B cell (primary cell): ENCODE measurements at regions not wholly inside any gene's neighbourhood (a gene's known extent, or its start where the extent isn't known, plus 50 kb on each side); places are given as distances from the start of the nearest gene placed in this dataset.

ENCODE experiments used
- ATAC-seq: fragments of 200-7000 bp; cut with Tn5 transposase; one replicate; pipeline ENCODE4 v1.10.0; 2021; ENCODE audit warnings: low read depth, mild to moderate bottlenecking, moderate number of reproducible peaks, moderate library complexity
- CTCF ChIA-PET: fragments of 350-600 bp; sonication (Branson Sonifier 250); formaldehyde crosslinking; loops from one replicate; lab custom pipeline; 2021; ENCODE audit warnings: antibody characterized with exemption, inconsistent platforms; lab: Charles Lee
- POLR2A ChIA-PET: fragments of 350-600 bp; sonication (Branson Sonifier 250); formaldehyde crosslinking; loops from one replicate; lab custom pipeline; 2021; ENCODE audit warnings: antibody characterized with exemption; lab: Charles Lee
- DNase-seq: peaks from one replicate; pipeline ENCODE4 v3.0.0; 2013
- H2AFZ ChIP-seq: 2 replicates; pipeline ENCODE4 v1.6.1; 2012; ENCODE audit warnings: mild to moderate bottlenecking, low read depth, low read length; ENCODE audit not compliant: insufficient read depth, poor library complexity, severe bottlenecking
- H3K27ac ChIP-seq, 2 donors: 1 replicate in 1 of 2; 2 replicates in 1 of 2; pipeline ENCODE4 v1.5.1; 2012 to 2013; ENCODE audit warnings: low read length in 2 of 2, mild to moderate bottlenecking in 2 of 2, moderate library complexity in 1 of 2
- H3K27me3 ChIP-seq, 4 experiments: fragments of 200-600 bp in 1 of 4; sonication (generic) in 1 of 4; replicated peaks in 1 of 4; 1 replicate in 2 of 4; 2 replicates in 2 of 4; pipeline versions ENCODE4 v1.6.1 to v1.7.0; 2013 to 2016; ENCODE audit warnings: low read length in 3 of 4, mild to moderate bottlenecking in 2 of 4, mixed read lengths in 1 of 4, moderate library complexity in 1 of 4; ENCODE audit not compliant: insufficient read depth in 4 of 4, control insufficient read depth in 3 of 4; ENCODE audit errors: control extremely low read depth in 1 of 4
- H3K36me3 ChIP-seq, 2 experiments: replicated peaks in 1 of 2; 1 replicate in 1 of 2; 2 replicates in 1 of 2; pipeline versions ENCODE4 v1.6.1 to v1.7.1; 2013; ENCODE audit warnings: low read length in 1 of 2; ENCODE audit not compliant: insufficient read depth in 2 of 2, control insufficient read depth in 1 of 2; ENCODE audit errors: control extremely low read depth in 1 of 2, extremely low read depth in 1 of 2
- H3K4me1 ChIP-seq, 2 donors: fragments of 200-600 bp in 1 of 2; sonication (generic) in 1 of 2; 1 replicate in 1 of 2; 2 replicates in 1 of 2; pipeline versions ENCODE4 v1.5.1 to v1.6.1; 2013 to 2017; ENCODE audit warnings: low read length in 2 of 2; ENCODE audit not compliant: control insufficient read depth in 2 of 2, insufficient read depth in 2 of 2
- H3K4me2 ChIP-seq: replicated peaks from 2 replicates; pipeline ENCODE3; 2012; ENCODE audit warnings: mild to moderate bottlenecking, low read depth, low read length; ENCODE audit not compliant: poor library complexity, severe bottlenecking
- H3K4me3 ChIP-seq, 5 experiments: fragments of 200-600 bp in 1 of 5; sonication (generic) in 1 of 5; 1 replicate in 3 of 5; 2 replicates in 2 of 5; pipeline versions ENCODE4 v1.5.1 to v1.7.0; 2011 to 2016; ENCODE audit warnings: low read length in 4 of 5, mild to moderate bottlenecking in 4 of 5, low read depth in 2 of 5, control low read depth in 1 of 5, moderate library complexity in 1 of 5; ENCODE audit not compliant: insufficient read depth in 1 of 5; ENCODE audit errors: control extremely low read depth in 1 of 5, extremely low read depth in 1 of 5
- H3K79me2 ChIP-seq: fragments of 200-600 bp; sonication (generic); one replicate; pipeline ENCODE4 v1.6.0; 2016; ENCODE audit warnings: low read length; ENCODE audit not compliant: control insufficient read depth, insufficient read depth
- H3K9ac ChIP-seq: fragments of 200-600 bp; sonication (generic); 2 replicates; pipeline ENCODE4 v1.6.1; 2017; ENCODE audit warnings: mild to moderate bottlenecking, low read length, moderate library complexity
- H3K9me3 ChIP-seq, 3 donors: one replicate each; pipeline versions ENCODE4 v1.6.1 to v1.7.1; 2013; ENCODE audit warnings: low read length in 2 of 3; ENCODE audit not compliant: control insufficient read depth in 2 of 3, insufficient read depth in 1 of 3; ENCODE audit errors: control extremely low read depth in 1 of 3
- H4K20me1 ChIP-seq: 2 replicates; pipeline ENCODE4 v1.6.0; 2012; ENCODE audit warnings: mild to moderate bottlenecking, low read length; ENCODE audit not compliant: insufficient read depth, control insufficient read depth, poor library complexity, severe bottlenecking
- H3K27ac Mint-ChIP-seq: one replicate; pipeline ENCODE4 v1.8.0; 2021; ENCODE audit warnings: mixed read lengths
- H3K27me3 Mint-ChIP-seq: one replicate; pipeline ENCODE4 v1.8.0; 2021; ENCODE audit warnings: mixed read lengths
- H3K4me1 Mint-ChIP-seq: one replicate; pipeline ENCODE4 v1.8.0; 2021; ENCODE audit warnings: mixed read lengths
- H3K4me3 Mint-ChIP-seq: one replicate; pipeline ENCODE4 v1.8.0; 2021; ENCODE audit warnings: mixed read lengths
- H3K9me3 Mint-ChIP-seq: one replicate; pipeline ENCODE4 v1.8.0; 2022; ENCODE audit warnings: mixed read lengths; ENCODE audit not compliant: insufficient read depth
- CTCF ChIP-seq: fragments of 200-600 bp; IDR thresholded peaks from one replicate; pipeline ENCODE4 v1.8.0; 2022; ENCODE audit warnings: antibody characterized with exemption, mild to moderate bottlenecking
- EZH2 ChIP-seq: IDR thresholded peaks from 2 replicates; pipeline ENCODE4 v1.6.1; 2012; ENCODE audit warnings: borderline replicate concordance, low read depth, mild to moderate bottlenecking, moderate library complexity, low read length; ENCODE audit not compliant: insufficient read depth, poor library complexity, severe bottlenecking
- WGBS: methylation state at CpG from one replicate; pipeline ENCODE4 v1.1.5; 2013; ENCODE audit warnings: missing lambda C conversion rate; ENCODE audit not compliant: insufficient coverage; 5-methylcytosine and 5-hydroxymethylcytosine counted together
- intact Hi-C: fragments of 100-400 bp; cut with micrococcal nuclease; formaldehyde crosslinking; loops from one replicate; pipeline ENCODE4 v1.10.0; 2022

- Mint-ChIP-seq H3K9me3 (peaks cover 9% of the 10 kb centered on the region), H3K4me1 (no peaks in the 10 kb centered on the region), H3K27me3 (no peaks in the 10 kb centered on the region), H3K27ac (peak overlapping the region; percentile 16), H3K4me3 (no peak overlapping the region)
- Histone ChIP-seq H3K4me3 (no peak overlapping the region), H3K79me2 (no peaks in the 10 kb centered on the region), H3K27ac (no peak overlapping the region), H3K4me2 (no peak overlapping the region), H3K4me1 (no peaks in the 10 kb centered on the region), H3K36me3 (no peaks in the 10 kb centered on the region), H3K9ac (no peak overlapping the region), H2AFZ (no peak overlapping the region), H3K27me3 (no peaks in the 10 kb centered on the region), H3K9me3 (no peaks in the 10 kb centered on the region), H4K20me1 (no peaks in the 10 kb centered on the region)
- WGBS, result 90% methylated on average over 4 of the region's 17 CpGs
- CTCF ChIA-PET, result no interaction called here
- POLR2A ChIA-PET, result no interaction called here
- DNase-seq (peak; percentile 9), ATAC-seq (no peak)
- TF ChIP-seq EZH2 (no peak), CTCF (no peak)
- intact Hi-C loops, result no loop called here
Observed at GRCh38 chr5:25568989-25569625, 924.3 kb upstream of the CDH10 start.

GRCh38 chr5:25568294-25568693 is 923.5 kb upstream of the CDH10 start:
- no CpG with 5 or more reads among the region's 1 CpG for WGBS
- H3K4me3 Mint-ChIP-seq, result no peak overlapping the region

More at GRCh38 chr5:25568294-25568693, 923.5 kb upstream of the CDH10 start:
- H3K9me3 Mint-ChIP-seq, result peaks cover 9% of the 10 kb centered on the region
- intact Hi-C loops, result no loop called here
- ATAC-seq (no peak), DNase-seq (no peak)
- H2AFZ ChIP-seq, result no peak overlapping the region
- no peaks in the 10 kb centered on the region for H3K27me3 ChIP-seq
- ChIA-PET CTCF (no interaction called here), POLR2A (no interaction called here)
- no peak overlapping the region for H3K4me2 ChIP-seq
- no peaks in the 10 kb centered on the region for H3K79me2 ChIP-seq
- no peak overlapping the region for H3K9ac ChIP-seq
- no peaks in the 10 kb centered on the region for H4K20me1 ChIP-seq
- no peaks in the 10 kb centered on the region for H3K27me3 Mint-ChIP-seq
- H3K9me3 ChIP-seq, result peaks cover 0 to 2% (median 0%) of the 10 kb centered on the region in 3 donors
- H3K27ac Mint-ChIP-seq, result no peak overlapping the region
- H3K27ac ChIP-seq, result no peak overlapping the region
- no peaks in the 10 kb centered on the region for H3K36me3 ChIP-seq
- H3K4me1 ChIP-seq, result no peaks in the 10 kb centered on the region
- no peak for TF ChIP-seq EZH2
- TF ChIP-seq CTCF, result no peak
- no peaks in the 10 kb centered on the region for H3K4me1 Mint-ChIP-seq
- no peak overlapping the region for H3K4me3 ChIP-seq
